Psoas muscle (tissue), 7 donors: ENCODE measurements at regions not wholly inside any gene's neighbourhood (a gene's known extent, or its start where the extent isn't known, plus 50 kb on each side); places are given as distances from the start of the nearest gene placed in this dataset.

Experiments
- ATAC-seq, 4 donors: fragments of 200-7000 bp; cut with Tn5 transposase; one replicate each; pipeline ENCODE4 v1.9.1; 2020; ENCODE audit warnings: moderate library complexity in 3 of 4, mild to moderate bottlenecking in 2 of 4
- DNase-seq, 2 donors: peaks; one replicate each; pipeline ENCODE4 v3.0.0-alpha.2; 2020
- H3K27ac ChIP-seq: fragments of 200-600 bp; one replicate; pipeline ENCODE4 v1.8.0; 2022
- H3K27me3 ChIP-seq, 3 donors: fragments of 200-600 bp in 1 of 3; one replicate each; pipeline versions ENCODE4 v1.6.1 to v1.8.0; 2013 to 2022; ENCODE audit warnings: low read length in 2 of 3, mild to moderate bottlenecking in 2 of 3, moderate library complexity in 1 of 3; ENCODE audit not compliant: insufficient read depth in 3 of 3
- H3K36me3 ChIP-seq, 2 donors: fragments of 200-600 bp in 1 of 2; one replicate each; pipeline versions ENCODE4 v1.6.1 to v1.8.0; 2013 to 2022; ENCODE audit warnings: low read depth in 1 of 2, mild to moderate bottlenecking in 1 of 2, moderate library complexity in 1 of 2; ENCODE audit not compliant: insufficient read depth in 1 of 2
- H3K4me1 ChIP-seq: fragments of 200-600 bp; one replicate; pipeline ENCODE4 v1.8.0; 2022
- H3K4me3 ChIP-seq: fragments of 200-600 bp; one replicate; pipeline ENCODE4 v1.8.0; 2022; ENCODE audit warnings: mild to moderate bottlenecking
- H3K9me3 ChIP-seq: fragments of 200-600 bp; one replicate; pipeline ENCODE4 v1.8.0; 2022
- CTCF ChIP-seq: fragments of 200-600 bp; IDR thresholded peaks from one replicate; pipeline ENCODE4 v1.8.0; 2022; ENCODE audit warnings: antibody characterized with exemption
- WGBS, 3 donors: extraction: QIAGEN DNeasy Blood & Tissue Kit; methylation state at CpG; one replicate each; pipeline versions ENCODE4 v1.1.6 to v1.1.7; 2013; 5-methylcytosine and 5-hydroxymethylcytosine counted together
- intact Hi-C, 2 donors: fragments of 100-400 bp; cut with DNase I; formaldehyde crosslinking; loops; one replicate each; pipeline versions ENCODE4 v1.11.0 to v1.14.2; 2022
- donor health status: healthy with polysubstance abuse.
- donor health status: DM: no; HTN: no; CAD: no; lungs with moderate emphysema.
- donor health status: Bipolar disorder and iron deficiency.
- donor health status: healthy.
- donor health status: DM: yes; HTN: yes; CAD: no.
- donor health status: DM: no; HTN: no; CAD: no.
- donor health status: DM: yes; HTN: yes; CAD: no.

DNA sequence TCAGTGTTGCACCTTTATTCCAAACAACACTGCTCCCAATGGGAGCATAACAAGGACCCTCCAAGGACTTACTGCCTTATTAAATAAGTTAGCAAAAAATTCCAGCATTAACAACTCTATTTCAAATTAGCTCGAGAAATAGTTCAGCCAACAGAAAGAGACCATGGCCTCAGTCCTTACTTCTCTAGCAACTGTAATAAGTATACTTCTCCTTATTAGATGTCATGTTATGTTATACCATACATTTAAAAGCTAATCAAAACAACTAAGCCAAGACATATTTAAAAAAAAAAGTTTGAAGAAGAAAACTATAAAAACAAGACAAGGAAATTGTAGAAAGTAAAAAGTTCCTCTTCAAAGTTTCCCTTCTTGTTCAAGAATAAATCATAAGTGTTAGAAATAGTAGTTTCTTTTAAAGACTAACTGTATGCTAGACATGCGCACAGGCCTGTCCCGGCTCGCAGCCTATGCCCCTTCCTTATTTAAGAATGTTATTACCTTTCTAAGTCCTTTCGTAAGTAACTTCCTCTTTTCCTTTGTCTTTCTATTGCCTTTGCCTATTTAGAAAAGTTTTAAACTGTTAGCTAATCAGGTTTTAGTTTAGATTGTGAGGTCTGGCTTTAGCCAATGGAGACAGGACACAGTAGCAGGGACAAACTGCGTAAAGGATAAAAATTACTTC is 68.6 kb downstream of the RESF1 start:
- Histone ChIP-seq H3K9me3 (no peaks in the 10 kb centered on the region), H3K4me3 (no peak overlapping the region), H3K4me1 (peaks cover 3% of the 10 kb centered on the region), H3K27me3 (no peaks in the 10 kb centered on the region), H3K27ac (no peak overlapping the region), H3K36me3 (no peaks in the 10 kb centered on the region)
- no peak for TF ChIP-seq CTCF
- 92 to 95% (median 93%) methylated on average over 6 of the region's 6 CpGs for WGBS, 3 donors
- DNase-seq (no peak), ATAC-seq (no peak)
- intact Hi-C loops: no loop called here

DNA sequence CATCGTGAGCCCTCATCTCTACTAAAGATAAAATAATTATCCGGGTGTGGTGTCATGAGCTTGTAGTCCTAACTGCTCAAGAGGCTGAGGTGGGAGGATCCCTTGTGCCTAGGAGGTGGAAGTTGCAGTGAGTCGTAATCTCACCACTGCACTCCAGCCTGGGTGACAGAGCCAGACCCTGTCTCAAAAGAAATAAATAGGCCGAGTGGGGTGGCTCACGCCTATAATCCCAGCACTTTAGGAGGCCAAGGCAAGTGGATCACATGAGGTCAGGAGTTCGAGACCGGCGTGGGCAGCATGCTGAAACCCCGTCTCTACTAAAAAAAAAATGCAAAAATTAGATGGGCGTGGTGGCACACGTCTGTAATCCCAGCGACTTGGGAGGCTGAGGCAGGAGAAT is 70.9 kb downstream of the RESF1 start:
- H3K9me3 ChIP-seq: no peaks in the 10 kb centered on the region

GRCh38 chr12:32030676-32031075 is 71.5 kb downstream of the RESF1 start:
- DNase-seq: no peak
- intact Hi-C loops: no loop called here
- WGBS, 3 donors: 80 to 89% (median 82%) methylated on average over 2 of the region's 2 CpGs
- H3K4me3 ChIP-seq: no peak overlapping the region
- no peak overlapping the region for H3K27ac ChIP-seq
- peaks cover 3% of the 10 kb centered on the region for H3K4me1 ChIP-seq
- no peaks in the 10 kb centered on the region for H3K36me3 ChIP-seq
- H3K27me3 ChIP-seq: no peaks in the 10 kb centered on the region
- H3K9me3 ChIP-seq: no peaks in the 10 kb centered on the region
- ATAC-seq: no peak
- TF ChIP-seq CTCF: no peak

More for the DNA sequence above, 70.9 kb downstream of the RESF1 start:
- Histone ChIP-seq H3K4me1 (peaks cover 3% of the 10 kb centered on the region), H3K27me3 (no peaks in the 10 kb centered on the region), H3K4me3 (no peak overlapping the region), H3K27ac (no peak overlapping the region), H3K36me3 (no peaks in the 10 kb centered on the region)
- DNase-seq (no peak), ATAC-seq (no peak)
- WGBS, 3 donors: 93 to 95% (median 93%) methylated on average over 12 of the region's 12 CpGs
- intact Hi-C loops: no loop called here
- no peak for TF ChIP-seq CTCF

DNA sequence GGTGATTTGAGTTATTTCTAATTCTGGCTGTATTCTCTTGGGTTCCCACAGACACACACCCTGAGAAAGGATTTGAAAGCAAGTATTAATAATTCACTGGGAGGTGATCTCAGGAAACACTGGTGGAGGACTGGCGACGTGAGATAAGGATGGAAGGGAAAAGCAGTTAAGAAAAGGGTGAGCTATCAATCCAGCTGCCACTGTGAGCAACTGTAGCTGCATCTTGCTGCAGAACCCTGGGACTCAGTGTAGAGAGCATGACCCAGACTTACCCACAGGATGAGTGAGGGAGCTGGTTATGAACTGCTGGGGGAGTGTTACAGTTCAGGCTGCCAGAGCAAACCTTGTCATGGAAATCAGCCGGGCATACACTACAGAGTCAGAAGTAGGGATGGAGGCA is 71.9 kb downstream of the RESF1 start:
- no peaks in the 10 kb centered on the region for H3K27me3 ChIP-seq
- H3K36me3 ChIP-seq: no peaks in the 10 kb centered on the region
- H3K27ac ChIP-seq: no peak overlapping the region
- intact Hi-C loops: no loop called here
- H3K4me1 ChIP-seq: peaks cover 3% of the 10 kb centered on the region
- DNase-seq: no peak
- no peak overlapping the region for H3K4me3 ChIP-seq
- no peaks in the 10 kb centered on the region for H3K9me3 ChIP-seq
- no peak for TF ChIP-seq CTCF
- peak in 1 of 4 donors; percentile 57 for ATAC-seq
- 49 to 59% (median 58%) methylated on average over 3 of the region's 3 CpGs for WGBS, 3 donors
